ENCODE measurements at regions not wholly inside any gene's neighbourhood (a gene's known extent, or its start where the extent isn't known, plus 50 kb on each side); places are given as distances from the start of the nearest gene placed in this dataset.

DNA sequence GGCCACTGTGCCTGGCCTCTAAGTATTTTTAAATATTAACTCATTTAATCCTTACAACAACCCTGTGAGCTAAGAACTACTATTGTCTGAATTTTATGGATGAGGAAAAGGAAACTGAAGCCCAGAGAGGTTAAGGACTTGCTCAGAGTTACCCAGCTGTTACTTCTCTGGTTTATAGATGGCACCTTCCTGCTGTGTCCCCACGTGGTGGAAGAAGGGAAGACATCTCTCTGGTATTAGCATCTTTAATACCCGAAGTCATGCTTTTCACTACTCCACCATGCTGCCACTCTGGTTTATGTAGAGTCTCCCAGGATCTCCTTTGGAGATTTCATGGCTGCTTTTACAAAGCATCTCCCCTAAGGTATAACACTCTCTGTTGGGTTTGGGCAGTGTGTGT lies 105.5 kb upstream of the MKLN1 start:
- Histone ChIP-seq H3K36me3 (ENCODE audit: control insufficient read depth in 1 of 2, insufficient read depth in 2 of 2, low read length in 2 of 2) (no peaks in the 10 kb centered on the region), H3K9me3 (ENCODE audit: control insufficient read depth in 1 of 2, low read length in 2 of 2) (no peaks in the 10 kb centered on the region)

GRCh38 chr7:131223151-131223550 lies 104.5 kb upstream of the MKLN1 start:
- H3K36me3 ChIP-seq (ENCODE audit: control insufficient read depth in 1 of 2, insufficient read depth in 2 of 2, low read length in 2 of 2): no peaks in the 10 kb centered on the region
- peaks cover 5 to 12% of the 10 kb centered on the region in 2 donors for H3K4me1 ChIP-seq (ENCODE audit: control insufficient read depth in 1 of 2, insufficient read depth in 2 of 2, low read length in 2 of 2)
- no peak overlapping the region for H3K4me3 ChIP-seq (ENCODE audit: low read depth in 1 of 2, low read length in 2 of 2)
- H3K9me3 ChIP-seq (ENCODE audit: control insufficient read depth in 1 of 2, low read length in 2 of 2): no peaks in the 10 kb centered on the region
- H3K27ac ChIP-seq (ENCODE audit: low read length): no peak overlapping the region
- H3K27me3 ChIP-seq (ENCODE audit: low read depth, low read length): no peaks in the 10 kb centered on the region

More for the DNA sequence above, 105.5 kb upstream of the MKLN1 start:
- Histone ChIP-seq H3K27ac (ENCODE audit: low read length) (no peak overlapping the region), H3K27me3 (ENCODE audit: low read depth, low read length) (no peaks in the 10 kb centered on the region), H3K4me3 (ENCODE audit: low read depth in 1 of 2, low read length in 2 of 2) (no peak overlapping the region), H3K4me1 (ENCODE audit: control insufficient read depth in 1 of 2, insufficient read depth in 2 of 2, low read length in 2 of 2) (peaks cover 5 to 12% of the 10 kb centered on the region in 2 donors)

- Histone ChIP-seq H3K27me3 (ENCODE audit: low read depth, low read length) (no peaks in the 10 kb centered on the region), H3K9me3 (ENCODE audit: control insufficient read depth in 1 of 2, low read length in 2 of 2) (no peaks in the 10 kb centered on the region), H3K27ac (ENCODE audit: low read length) (peak overlapping the region; percentile 82), H3K4me3 (ENCODE audit: low read depth in 1 of 2, low read length in 2 of 2) (no peak overlapping the region), H3K36me3 (ENCODE audit: control insufficient read depth in 1 of 2, insufficient read depth in 2 of 2, low read length in 2 of 2) (no peaks in the 10 kb centered on the region), H3K4me1 (ENCODE audit: control insufficient read depth in 1 of 2, insufficient read depth in 2 of 2, low read length in 2 of 2) (peaks cover 5 to 12% of the 10 kb centered on the region in 2 donors)
Measured at GRCh38 chr7:131224996-131225395, 102.7 kb upstream of the MKLN1 start.

- Histone ChIP-seq H3K27ac (ENCODE audit: low read length) (peak overlapping the region; percentile 90), H3K36me3 (ENCODE audit: control insufficient read depth in 1 of 2, insufficient read depth in 2 of 2, low read length in 2 of 2) (no peaks in the 10 kb centered on the region), H3K4me3 (ENCODE audit: low read depth in 1 of 2, low read length in 2 of 2) (peak overlapping the region in 1 of 2 donors; percentile 8), H3K9me3 (ENCODE audit: control insufficient read depth in 1 of 2, low read length in 2 of 2) (no peaks in the 10 kb centered on the region), H3K27me3 (ENCODE audit: low read depth, low read length) (no peaks in the 10 kb centered on the region), H3K4me1 (ENCODE audit: control insufficient read depth in 1 of 2, insufficient read depth in 2 of 2, low read length in 2 of 2) (peaks cover 5 to 12% of the 10 kb centered on the region in 2 donors)
Measured at GRCh38 chr7:131225619-131226513, 101.8 kb upstream of the MKLN1 start.

DNA sequence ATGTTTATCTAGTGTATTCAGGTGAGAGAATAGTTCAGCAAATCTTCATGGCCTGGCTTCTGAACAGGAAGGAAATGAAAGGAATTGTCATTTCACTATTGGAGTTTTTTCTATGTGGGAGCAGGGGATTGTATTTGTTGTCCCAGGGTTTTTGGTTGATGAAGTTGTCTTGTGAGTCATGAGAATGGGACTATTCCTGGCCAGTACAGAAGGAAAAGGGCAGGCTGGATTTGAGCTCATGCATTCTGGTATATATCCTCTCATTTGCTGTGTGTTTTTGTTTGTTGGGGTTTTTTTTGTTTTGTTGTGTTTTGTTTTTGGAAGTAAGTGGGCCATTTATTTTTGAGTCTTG lies 101.2 kb upstream of the MKLN1 start:
- Histone ChIP-seq H3K9me3 (ENCODE audit: control insufficient read depth in 1 of 2, low read length in 2 of 2) (no peaks in the 10 kb centered on the region), H3K4me1 (ENCODE audit: control insufficient read depth in 1 of 2, insufficient read depth in 2 of 2, low read length in 2 of 2) (peaks cover 5 to 12% of the 10 kb centered on the region in 2 donors), H3K27ac (ENCODE audit: low read length) (peak overlapping the region; percentile 90)

DNA sequence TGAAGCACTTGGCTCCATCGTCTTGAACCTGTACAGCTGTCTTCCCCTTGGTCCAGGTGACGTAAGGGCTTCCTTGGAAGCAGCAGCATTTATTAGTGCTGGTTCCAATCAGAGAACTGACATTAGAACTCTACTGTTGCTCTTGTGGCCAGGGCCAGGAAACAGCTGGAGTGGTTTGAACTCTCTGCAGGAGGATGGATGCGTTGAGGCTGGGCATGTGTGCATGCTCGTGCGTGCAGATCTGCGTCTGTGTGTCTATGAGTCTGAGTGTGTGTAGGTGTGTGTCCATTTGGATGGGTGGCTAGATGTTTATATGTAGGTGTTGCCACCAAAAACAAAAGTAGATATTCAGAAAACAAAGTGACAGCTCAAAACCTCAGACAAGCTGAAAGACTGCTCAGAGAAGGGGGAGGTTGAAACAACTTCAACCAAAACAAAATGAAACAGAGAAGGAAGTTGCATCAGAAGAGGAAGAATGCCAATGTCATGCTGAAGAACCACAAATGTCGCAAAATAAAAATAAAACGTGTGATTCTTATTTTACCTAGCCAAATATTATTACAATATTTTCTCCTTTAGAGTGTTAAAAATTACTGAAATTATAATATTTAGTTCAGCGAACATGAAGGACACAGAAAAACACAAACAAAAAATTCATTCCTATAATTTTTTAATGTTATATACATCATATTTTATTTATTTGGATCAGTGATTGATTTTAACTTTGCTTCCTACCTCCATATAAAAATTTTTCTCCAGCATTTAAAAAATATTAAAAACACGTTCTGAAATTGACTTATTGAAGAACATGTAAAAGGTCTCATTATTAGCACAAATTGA lies 96.1 kb upstream of the MKLN1 start:
- Histone ChIP-seq H3K27ac (ENCODE audit: low read length) (peak overlapping the region; percentile 60), H3K4me3 (ENCODE audit: low read depth in 1 of 2, low read length in 2 of 2) (peak overlapping the region in 1 of 2 donors; percentile 4), H3K4me1 (ENCODE audit: control insufficient read depth in 1 of 2, insufficient read depth in 2 of 2, low read length in 2 of 2) (peaks cover 7 to 10% of the 10 kb centered on the region in 2 donors), H3K27me3 (ENCODE audit: low read depth, low read length) (no peaks in the 10 kb centered on the region), H3K9me3 (ENCODE audit: control insufficient read depth in 1 of 2, low read length in 2 of 2) (no peaks in the 10 kb centered on the region), H3K36me3 (ENCODE audit: control insufficient read depth in 1 of 2, insufficient read depth in 2 of 2, low read length in 2 of 2) (no peaks in the 10 kb centered on the region)

More for the DNA sequence above, 101.2 kb upstream of the MKLN1 start:
- Histone ChIP-seq H3K36me3 (ENCODE audit: control insufficient read depth in 1 of 2, insufficient read depth in 2 of 2, low read length in 2 of 2) (no peaks in the 10 kb centered on the region), H3K27me3 (ENCODE audit: low read depth, low read length) (no peaks in the 10 kb centered on the region), H3K4me3 (ENCODE audit: low read depth in 1 of 2, low read length in 2 of 2) (peak overlapping the region in 1 of 2 donors; percentile 8)

DNA sequence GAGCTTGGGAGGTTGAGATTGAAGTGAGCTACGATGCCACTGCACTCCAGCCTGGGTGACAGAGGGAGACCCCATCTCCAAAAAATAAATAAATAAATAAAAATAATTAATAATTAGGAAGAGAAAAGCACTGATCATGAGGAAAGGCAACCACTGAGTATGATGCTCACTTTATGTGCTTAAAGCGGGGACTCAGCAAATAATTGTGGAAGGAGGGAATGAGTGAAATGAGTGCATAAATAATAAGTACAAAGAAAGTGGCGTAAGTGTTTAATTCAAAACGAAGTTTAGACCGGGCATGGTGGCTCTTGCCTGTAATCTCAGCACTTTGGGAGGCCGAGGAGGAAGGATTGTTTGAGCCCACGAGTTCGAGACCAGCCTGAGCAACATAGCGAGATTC lies 94.9 kb upstream of the MKLN1 start:
- Histone ChIP-seq H3K36me3 (ENCODE audit: control insufficient read depth in 1 of 2, insufficient read depth in 2 of 2, low read length in 2 of 2) (no peaks in the 10 kb centered on the region), H3K4me1 (ENCODE audit: control insufficient read depth in 1 of 2, insufficient read depth in 2 of 2, low read length in 2 of 2) (peaks cover 7 to 10% of the 10 kb centered on the region in 2 donors), H3K9me3 (ENCODE audit: control insufficient read depth in 1 of 2, low read length in 2 of 2) (no peaks in the 10 kb centered on the region), H3K4me3 (ENCODE audit: low read depth in 1 of 2, low read length in 2 of 2) (no peak overlapping the region), H3K27ac (ENCODE audit: low read length) (no peak overlapping the region), H3K27me3 (ENCODE audit: low read depth, low read length) (no peaks in the 10 kb centered on the region)

- no peaks in the 10 kb centered on the region for H3K9me3 ChIP-seq (ENCODE audit: control insufficient read depth in 1 of 2, low read length in 2 of 2)
- H3K4me3 ChIP-seq (ENCODE audit: low read depth in 1 of 2, low read length in 2 of 2): no peak overlapping the region
- H3K27me3 ChIP-seq (ENCODE audit: low read depth, low read length): no peaks in the 10 kb centered on the region
- no peak overlapping the region for H3K27ac ChIP-seq (ENCODE audit: low read length)
- H3K36me3 ChIP-seq (ENCODE audit: control insufficient read depth in 1 of 2, insufficient read depth in 2 of 2, low read length in 2 of 2): no peaks in the 10 kb centered on the region
- peaks cover 7 to 10% of the 10 kb centered on the region in 2 donors for H3K4me1 ChIP-seq (ENCODE audit: control insufficient read depth in 1 of 2, insufficient read depth in 2 of 2, low read length in 2 of 2)
Measured at GRCh38 chr7:131233193-131233592, 94.5 kb upstream of the MKLN1 start.

GRCh38 chr7:131234719-131235488 lies 92.8 kb upstream of the MKLN1 start:
- Histone ChIP-seq H3K4me1 (ENCODE audit: control insufficient read depth in 1 of 2, insufficient read depth in 2 of 2, low read length in 2 of 2) (peaks cover 7 to 10% of the 10 kb centered on the region in 2 donors), H3K9me3 (ENCODE audit: control insufficient read depth in 1 of 2, low read length in 2 of 2) (no peaks in the 10 kb centered on the region), H3K36me3 (ENCODE audit: control insufficient read depth in 1 of 2, insufficient read depth in 2 of 2, low read length in 2 of 2) (no peaks in the 10 kb centered on the region), H3K27ac (ENCODE audit: low read length) (peak overlapping the region; percentile 70), H3K4me3 (ENCODE audit: low read depth in 1 of 2, low read length in 2 of 2) (no peak overlapping the region), H3K27me3 (ENCODE audit: low read depth, low read length) (no peaks in the 10 kb centered on the region)

DNA sequence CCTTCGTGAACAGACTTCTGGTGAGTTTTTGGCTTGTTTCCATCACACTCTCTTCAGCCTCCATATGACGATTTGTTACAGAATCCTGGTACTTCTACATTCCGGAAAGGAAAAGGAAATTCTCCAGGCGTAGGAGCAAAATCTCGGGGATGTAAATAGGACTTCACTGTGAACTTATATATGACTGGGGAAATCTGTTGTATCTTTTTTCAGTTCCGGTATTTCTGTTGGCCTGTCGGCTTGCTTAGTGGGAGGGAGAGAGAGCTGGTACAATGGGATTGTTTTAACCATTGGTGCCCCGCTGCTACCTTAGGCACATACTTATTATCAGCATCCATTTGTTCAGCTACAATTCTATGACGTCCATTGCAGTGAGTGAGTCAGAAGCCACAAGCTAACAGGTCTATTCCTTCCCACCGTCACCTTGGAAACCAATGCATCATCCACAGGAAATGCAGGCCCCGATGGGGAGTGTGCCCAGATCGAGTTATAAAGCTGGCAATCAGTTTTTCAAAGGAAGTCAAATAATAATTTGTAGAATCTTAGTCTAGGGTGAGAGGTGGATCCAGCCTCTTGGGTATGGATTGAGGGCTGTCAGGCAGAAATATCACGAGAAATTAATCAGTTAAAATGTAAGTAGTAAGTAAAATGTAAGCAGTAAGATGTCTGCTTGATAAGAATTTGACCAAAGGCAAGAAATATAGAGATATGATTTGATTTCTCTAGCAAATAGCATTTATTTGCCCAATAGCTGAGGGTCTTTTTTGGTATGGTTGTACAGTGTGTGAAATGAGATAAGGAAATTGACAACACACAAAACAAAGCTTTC lies 92.0 kb upstream of the MKLN1 start:
- H3K27ac ChIP-seq (ENCODE audit: low read length): peak overlapping the region; percentile 70
- no peak overlapping the region for H3K4me3 ChIP-seq (ENCODE audit: low read depth in 1 of 2, low read length in 2 of 2)
- no peaks in the 10 kb centered on the region for H3K9me3 ChIP-seq (ENCODE audit: control insufficient read depth in 1 of 2, low read length in 2 of 2)
- H3K36me3 ChIP-seq (ENCODE audit: control insufficient read depth in 1 of 2, insufficient read depth in 2 of 2, low read length in 2 of 2): no peaks in the 10 kb centered on the region
- no peaks in the 10 kb centered on the region for H3K27me3 ChIP-seq (ENCODE audit: low read depth, low read length)
- peaks cover 7 to 10% of the 10 kb centered on the region in 2 donors for H3K4me1 ChIP-seq (ENCODE audit: control insufficient read depth in 1 of 2, insufficient read depth in 2 of 2, low read length in 2 of 2)
